Keratinocyte (primary cell): ENCODE measurements at regions not wholly inside any gene's neighbourhood (a gene's known extent, or its start where the extent isn't known, plus 50 kb on each side); places are given as distances from the start of the nearest gene placed in this dataset.

Source experiments
- EZH2 ChIP-seq: IDR thresholded peaks from one replicate; pipeline ENCODE4 v1.6.1; 2012; ENCODE audit warnings: inconsistent platforms, mild to moderate bottlenecking, low read length, moderate library complexity
- TF ChIP-seq, protein P1 (sequence below), 3 experiments: IDR thresholded peaks in 1 of 3; conservative IDR thresholded peaks in 1 of 3; optimal IDR thresholded peaks in 1 of 3; 2 replicates in 2 of 3; 3 replicates in 1 of 3; pipeline versions ENCODE3 to v1.5.1; 2011; ENCODE audit warnings: low read length in 3 of 3, mild to moderate bottlenecking in 3 of 3, moderate library complexity in 2 of 3, control low read depth in 1 of 3, inconsistent platforms in 1 of 3; ENCODE audit not compliant: insufficient read depth in 2 of 3; ENCODE audit errors: extremely low read depth in 1 of 3

DNA sequence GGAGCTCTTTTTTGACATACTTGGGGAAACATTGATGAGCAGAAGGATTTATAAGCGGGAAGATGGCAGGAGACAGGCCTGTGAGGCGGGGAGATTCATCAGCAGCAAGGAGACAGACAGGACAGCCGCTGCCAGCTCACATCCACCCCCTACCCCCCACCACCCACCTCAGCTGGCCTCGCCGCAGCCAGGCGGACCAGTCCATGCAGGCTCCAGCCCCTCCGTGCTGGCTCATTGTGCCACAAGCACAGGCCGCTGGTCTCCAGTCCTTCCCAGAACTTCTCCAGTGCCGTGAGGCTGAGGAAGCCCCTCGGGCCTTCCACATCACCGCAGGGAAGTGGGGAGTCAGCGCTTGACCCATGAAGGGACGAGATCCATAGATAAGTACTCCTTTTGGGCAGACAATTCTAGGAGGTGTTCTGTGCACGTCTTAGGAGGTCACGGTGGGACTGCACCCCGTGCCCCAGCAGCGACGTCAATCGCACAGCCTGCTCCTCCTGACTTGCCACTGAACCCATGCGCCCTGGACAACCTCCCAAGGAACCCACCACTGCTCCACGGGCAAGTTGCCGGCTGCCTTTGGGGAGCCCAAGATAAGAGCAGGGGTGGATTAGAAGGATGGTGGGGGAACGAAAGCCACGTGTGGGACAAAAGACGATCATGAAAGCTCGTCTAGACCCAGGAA, 323.6 kb downstream of the C16orf95 start:
- TF ChIP-seq, protein P1, sequence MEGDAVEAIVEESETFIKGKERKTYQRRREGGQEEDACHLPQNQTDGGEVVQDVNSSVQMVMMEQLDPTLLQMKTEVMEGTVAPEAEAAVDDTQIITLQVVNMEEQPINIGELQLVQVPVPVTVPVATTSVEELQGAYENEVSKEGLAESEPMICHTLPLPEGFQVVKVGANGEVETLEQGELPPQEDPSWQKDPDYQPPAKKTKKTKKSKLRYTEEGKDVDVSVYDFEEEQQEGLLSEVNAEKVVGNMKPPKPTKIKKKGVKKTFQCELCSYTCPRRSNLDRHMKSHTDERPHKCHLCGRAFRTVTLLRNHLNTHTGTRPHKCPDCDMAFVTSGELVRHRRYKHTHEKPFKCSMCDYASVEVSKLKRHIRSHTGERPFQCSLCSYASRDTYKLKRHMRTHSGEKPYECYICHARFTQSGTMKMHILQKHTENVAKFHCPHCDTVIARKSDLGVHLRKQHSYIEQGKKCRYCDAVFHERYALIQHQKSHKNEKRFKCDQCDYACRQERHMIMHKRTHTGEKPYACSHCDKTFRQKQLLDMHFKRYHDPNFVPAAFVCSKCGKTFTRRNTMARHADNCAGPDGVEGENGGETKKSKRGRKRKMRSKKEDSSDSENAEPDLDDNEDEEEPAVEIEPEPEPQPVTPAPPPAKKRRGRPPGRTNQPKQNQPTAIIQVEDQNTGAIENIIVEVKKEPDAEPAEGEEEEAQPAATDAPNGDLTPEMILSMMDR (optimal IDR thresholded peaks at IDR 0.05 in 1 of 3, IDR thresholded peaks at IDR 0.05 in 1 of 3, conservative IDR thresholded peaks at IDR 0.05 in 1 of 3; ENCODE audit: extremely low read depth in 1 of 3, insufficient read depth in 2 of 3, low read length in 3 of 3): no peak
- TF ChIP-seq EZH2: no peak
